ENCODE measurements at regions not wholly inside any gene's neighbourhood (a gene's known extent, or its start where the extent isn't known, plus 50 kb on each side); places are given as distances from the start of the nearest gene placed in this dataset.

- no peak for TF ChIP-seq CTCF (IDR thresholded peaks at IDR 0.05; ENCODE audit: poor library complexity, severe bottlenecking)
- H3K4me1 ChIP-seq (ENCODE audit: insufficient read depth, poor library complexity, severe bottlenecking) = peaks cover 12% of the 10 kb centered on the region
- no peaks in the 10 kb centered on the region for H3K36me3 ChIP-seq (ENCODE audit: low read depth)
- ATAC-seq (ENCODE audit: low read depth) = no peak
- no peak for DNase-seq (ENCODE audit: low spot score)
- H3K4me3 ChIP-seq (ENCODE audit: severe bottlenecking) = no peak overlapping the region
- no peaks in the 10 kb centered on the region for H3K9me3 ChIP-seq (ENCODE audit: severe bottlenecking)
- no peaks in the 10 kb centered on the region for H3K27me3 ChIP-seq (ENCODE audit: insufficient read depth, poor library complexity, severe bottlenecking)
- H3K27ac ChIP-seq (ENCODE audit: poor library complexity, severe bottlenecking) = no peak overlapping the region
Observed at GRCh38 chr4:182169572-182169971, 73.6 kb upstream of the TENM3 start.

- Histone ChIP-seq H3K27me3 (ENCODE audit: insufficient read depth, poor library complexity, severe bottlenecking) (no peaks in the 10 kb centered on the region), H3K36me3 (ENCODE audit: low read depth) (no peaks in the 10 kb centered on the region), H3K9me3 (ENCODE audit: severe bottlenecking) (no peaks in the 10 kb centered on the region), H3K4me1 (ENCODE audit: insufficient read depth, poor library complexity, severe bottlenecking) (peaks cover 12% of the 10 kb centered on the region), H3K27ac (ENCODE audit: poor library complexity, severe bottlenecking) (no peak overlapping the region), H3K4me3 (ENCODE audit: severe bottlenecking) (no peak overlapping the region)
- no peak for TF ChIP-seq CTCF (IDR thresholded peaks at IDR 0.05; ENCODE audit: poor library complexity, severe bottlenecking)
- no peak for ATAC-seq (ENCODE audit: low read depth)
- no peak for DNase-seq (ENCODE audit: low spot score)
Observed at GRCh38 chr4:182169987-182170386, 73.2 kb upstream of the TENM3 start.

- Histone ChIP-seq H3K9me3 (ENCODE audit: severe bottlenecking) (no peaks in the 10 kb centered on the region), H3K4me1 (ENCODE audit: insufficient read depth, poor library complexity, severe bottlenecking) (peaks cover 12% of the 10 kb centered on the region), H3K27ac (ENCODE audit: poor library complexity, severe bottlenecking) (no peak overlapping the region), H3K27me3 (ENCODE audit: insufficient read depth, poor library complexity, severe bottlenecking) (no peaks in the 10 kb centered on the region), H3K4me3 (ENCODE audit: severe bottlenecking) (no peak overlapping the region), H3K36me3 (ENCODE audit: low read depth) (no peaks in the 10 kb centered on the region)
- ATAC-seq (ENCODE audit: low read depth) (no peak), DNase-seq (ENCODE audit: low spot score) (no peak)
- no peak for TF ChIP-seq CTCF (IDR thresholded peaks at IDR 0.05; ENCODE audit: poor library complexity, severe bottlenecking)
Observed at GRCh38 chr4:182170417-182170935, 72.7 kb upstream of the TENM3 start.

- Histone ChIP-seq H3K27ac (ENCODE audit: poor library complexity, severe bottlenecking) (no peak overlapping the region), H3K4me1 (ENCODE audit: insufficient read depth, poor library complexity, severe bottlenecking) (peaks cover 16% of the 10 kb centered on the region), H3K4me3 (ENCODE audit: severe bottlenecking) (no peak overlapping the region), H3K36me3 (ENCODE audit: low read depth) (no peaks in the 10 kb centered on the region), H3K9me3 (ENCODE audit: severe bottlenecking) (no peaks in the 10 kb centered on the region), H3K27me3 (ENCODE audit: insufficient read depth, poor library complexity, severe bottlenecking) (no peaks in the 10 kb centered on the region)
- ATAC-seq (ENCODE audit: low read depth) (no peak), DNase-seq (ENCODE audit: low spot score) (no peak)
- no peak for TF ChIP-seq CTCF (IDR thresholded peaks at IDR 0.05; ENCODE audit: poor library complexity, severe bottlenecking)
Observed at GRCh38 chr4:182174979-182175378, 68.2 kb upstream of the TENM3 start.

GRCh38 chr4:182175788-182176519 lies 67.2 kb upstream of the TENM3 start:
- Histone ChIP-seq H3K4me1 (ENCODE audit: insufficient read depth, poor library complexity, severe bottlenecking) (peaks cover 10% of the 10 kb centered on the region), H3K27ac (ENCODE audit: poor library complexity, severe bottlenecking) (no peak overlapping the region), H3K27me3 (ENCODE audit: insufficient read depth, poor library complexity, severe bottlenecking) (no peaks in the 10 kb centered on the region), H3K36me3 (ENCODE audit: low read depth) (no peaks in the 10 kb centered on the region), H3K9me3 (ENCODE audit: severe bottlenecking) (no peaks in the 10 kb centered on the region), H3K4me3 (ENCODE audit: severe bottlenecking) (no peak overlapping the region)
- no peak for TF ChIP-seq CTCF (IDR thresholded peaks at IDR 0.05; ENCODE audit: poor library complexity, severe bottlenecking)
- no peak for ATAC-seq (ENCODE audit: low read depth)
- DNase-seq (ENCODE audit: low spot score) = no peak

Measured in RWPE2 (cell line).